Chondrocyte (in vitro differentiated cells): ENCODE measurements at regions not wholly inside any gene's neighbourhood (a gene's known extent, or its start where the extent isn't known, plus 50 kb on each side); places are given as distances from the start of the nearest gene placed in this dataset.

Source experiments
- DNase-seq: peaks from one replicate; pipeline ENCODE4 v3.0.0; 2021; ENCODE audit warnings: mixed read lengths, low spot score
- H3K27ac Mint-ChIP-seq: one replicate; pipeline ENCODE4 v1.8.0; 2021; ENCODE audit warnings: mild to moderate bottlenecking, moderate library complexity, mixed read lengths; ENCODE audit not compliant: unreplicated experiment
- H3K27me3 Mint-ChIP-seq: 2 replicates; pipeline ENCODE4 v1.8.0; 2021; ENCODE audit warnings: low read depth, mixed read lengths
- H3K36me3 Mint-ChIP-seq: 2 replicates; pipeline ENCODE4 v1.8.0; 2021; ENCODE audit warnings: low read depth, mixed read lengths
- H3K4me1 Mint-ChIP-seq: 2 replicates; pipeline ENCODE4 v1.8.0; 2021; ENCODE audit warnings: low read depth, mild to moderate bottlenecking, mixed read lengths
- H3K4me3 Mint-ChIP-seq: one replicate; pipeline ENCODE4 v1.8.0; 2021; ENCODE audit warnings: mild to moderate bottlenecking, moderate library complexity, mixed read lengths; ENCODE audit not compliant: unreplicated experiment
- H3K9me3 Mint-ChIP-seq: 2 replicates; pipeline ENCODE4 v1.8.0; 2021; ENCODE audit warnings: low read depth, mixed read lengths
- CTCF ChIP-seq: fragments of 200-600 bp; sonication (generic); IDR thresholded peaks from 2 replicates; pipeline ENCODE4 v1.5.0; 2021; ENCODE audit warnings: antibody characterized with exemption, mild to moderate bottlenecking, moderate library complexity

GRCh38 chr5:63894690-63895089 is 67.6 kb downstream of the HTR1A start:
- H3K9me3 Mint-ChIP-seq = peaks cover 3% of the 10 kb centered on the region
- no peak for DNase-seq
- no peak overlapping the region for H3K27ac Mint-ChIP-seq
- no peaks in the 10 kb centered on the region for H3K4me1 Mint-ChIP-seq
- H3K27me3 Mint-ChIP-seq = no peaks in the 10 kb centered on the region
- TF ChIP-seq CTCF = no peak
- no peaks in the 10 kb centered on the region for H3K36me3 Mint-ChIP-seq
- H3K4me3 Mint-ChIP-seq = no peak overlapping the region

DNA sequence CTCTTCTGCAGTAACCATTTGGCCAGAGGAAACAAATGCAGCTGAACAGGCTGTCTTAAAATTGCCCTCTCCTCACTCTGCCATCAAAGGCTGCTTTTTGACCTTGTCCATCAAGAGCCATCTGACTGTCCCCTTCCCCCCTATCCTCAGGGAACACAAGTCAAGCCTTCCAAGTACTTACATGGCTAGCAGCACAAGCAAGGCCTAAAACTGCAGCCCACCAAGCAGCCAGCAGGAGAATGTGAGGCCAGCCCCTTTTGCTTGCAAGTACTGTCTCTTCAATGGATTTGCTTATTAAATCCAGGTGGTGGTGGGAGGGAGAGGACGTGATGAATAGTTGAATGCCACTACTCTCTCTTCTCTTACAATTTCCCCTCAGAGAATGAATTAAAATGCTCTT is 83.5 kb downstream of the HTR1A start:
- H3K36me3 Mint-ChIP-seq = no peaks in the 10 kb centered on the region
- H3K9me3 Mint-ChIP-seq = peaks cover 3% of the 10 kb centered on the region
- H3K27me3 Mint-ChIP-seq = no peaks in the 10 kb centered on the region
- H3K4me3 Mint-ChIP-seq = no peak overlapping the region
- no peak for TF ChIP-seq CTCF
- no peak overlapping the region for H3K27ac Mint-ChIP-seq
- H3K4me1 Mint-ChIP-seq = no peaks in the 10 kb centered on the region
- DNase-seq = no peak

GRCh38 chr5:63877961-63878360 is 84.3 kb downstream of the HTR1A start:
- no peak for TF ChIP-seq CTCF
- H3K9me3 Mint-ChIP-seq = peaks cover 3% of the 10 kb centered on the region
- H3K4me3 Mint-ChIP-seq = no peak overlapping the region
- no peaks in the 10 kb centered on the region for H3K4me1 Mint-ChIP-seq
- no peaks in the 10 kb centered on the region for H3K36me3 Mint-ChIP-seq
- no peak for DNase-seq
- H3K27ac Mint-ChIP-seq = no peak overlapping the region
- H3K27me3 Mint-ChIP-seq = no peaks in the 10 kb centered on the region

DNA sequence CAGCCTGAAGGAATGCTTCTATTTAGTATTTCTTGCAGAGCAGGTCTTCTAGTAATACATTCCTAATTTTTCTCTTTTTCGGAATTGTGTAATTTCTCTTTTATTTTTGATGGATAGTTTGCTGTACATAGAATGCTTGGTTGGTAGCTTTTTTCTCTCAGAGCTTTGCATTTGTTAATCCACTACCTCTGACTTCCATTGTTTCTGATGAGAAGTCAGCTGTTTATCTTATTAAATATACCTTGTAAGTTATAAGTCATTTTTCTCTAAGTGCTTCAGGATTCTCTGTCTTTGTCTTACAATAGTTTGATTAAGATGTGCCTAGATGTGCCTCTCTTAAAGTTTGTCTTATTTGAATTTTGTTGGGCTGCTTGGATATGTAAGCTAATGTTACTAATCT is 101.9 kb downstream of the HTR1A start:
- H3K4me3 Mint-ChIP-seq = no peak overlapping the region
- DNase-seq = no peak
- H3K4me1 Mint-ChIP-seq = no peaks in the 10 kb centered on the region
- H3K36me3 Mint-ChIP-seq = no peaks in the 10 kb centered on the region
- H3K27me3 Mint-ChIP-seq = no peaks in the 10 kb centered on the region
- H3K9me3 Mint-ChIP-seq = peaks cover 30% of the 10 kb centered on the region
- TF ChIP-seq CTCF = no peak
- H3K27ac Mint-ChIP-seq = no peak overlapping the region

DNA sequence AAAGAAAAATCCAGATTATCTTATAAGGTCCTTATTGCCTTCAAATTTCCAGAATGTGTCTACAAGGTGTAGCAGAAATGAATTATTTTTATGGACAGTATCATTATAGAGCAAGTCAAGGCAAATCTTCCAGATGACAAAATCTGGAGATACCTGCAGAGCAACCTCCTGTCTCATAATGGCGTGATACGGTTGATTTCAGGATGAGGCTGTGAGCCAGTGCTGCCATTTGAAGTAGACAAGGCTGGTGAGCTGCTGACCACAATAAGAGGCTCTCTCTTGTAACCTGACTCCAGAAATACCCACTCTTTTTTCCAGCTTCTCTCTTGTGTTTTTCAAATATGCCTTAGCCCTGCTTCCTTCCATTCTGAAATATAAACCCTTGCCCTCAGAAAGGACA is 108.2 kb downstream of the HTR1A start:
- DNase-seq = no peak
- Mint-ChIP-seq H3K4me3 (no peak overlapping the region), H3K27me3 (no peaks in the 10 kb centered on the region), H3K36me3 (no peaks in the 10 kb centered on the region), H3K4me1 (no peaks in the 10 kb centered on the region), H3K27ac (no peak overlapping the region), H3K9me3 (peaks cover 6% of the 10 kb centered on the region)
- TF ChIP-seq CTCF = no peak
